ENCODE measurements at regions not wholly inside any gene's neighbourhood (a gene's known extent, or its start where the extent isn't known, plus 50 kb on each side); places are given as distances from the start of the nearest gene placed in this dataset.

DNA sequence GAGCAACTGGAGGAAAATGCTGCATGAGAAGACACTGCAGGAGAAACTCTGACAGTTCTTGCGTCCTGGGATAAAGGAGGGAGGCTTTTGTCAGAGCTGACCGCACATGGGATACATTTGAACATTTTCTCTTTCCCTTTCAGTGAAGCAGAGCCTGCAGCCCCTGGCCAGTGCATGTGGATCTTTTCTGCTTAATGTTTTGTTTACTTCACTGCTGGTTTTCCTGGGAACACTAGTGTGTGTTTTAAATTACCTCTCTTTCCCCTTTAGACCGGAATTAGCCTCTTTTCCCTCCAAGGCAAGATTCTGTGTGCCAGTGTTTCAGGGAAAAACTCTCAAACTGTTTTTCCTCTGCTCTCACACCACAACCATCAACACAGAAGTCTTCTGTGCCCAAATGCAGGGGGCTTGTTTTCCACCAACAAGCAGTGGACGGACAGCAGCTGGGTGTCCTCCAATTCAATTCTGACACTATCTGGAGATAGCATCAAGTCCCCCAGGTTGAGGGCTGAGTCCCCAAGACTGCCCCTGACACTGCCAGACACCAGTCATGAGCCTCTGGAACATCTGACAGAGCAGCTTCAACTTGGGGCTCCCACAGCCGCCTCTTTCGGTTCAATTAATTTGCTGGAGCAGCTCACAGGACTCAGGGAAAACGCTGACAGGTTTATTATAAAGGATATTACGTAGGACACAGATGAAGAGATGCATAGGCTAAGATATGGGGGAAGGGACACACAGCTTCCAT, 136.2 kb downstream of the RHOU start:
- ATAC-seq (no peak), DNase-seq (ENCODE audit: low spot score) (no peak)
- Mint-ChIP-seq H3K9me3 (no peaks in the 10 kb centered on the region), H3K4me3 (no peak overlapping the region), H3K4me1 (ENCODE audit: low read depth in 2 of 2) (no peaks in the 10 kb centered on the region), H3K36me3 (no peaks in the 10 kb centered on the region), H3K27ac (no peak overlapping the region), H3K27me3 (peaks cover 0 to 5% of the 10 kb centered on the region in 2 donors)

DNA sequence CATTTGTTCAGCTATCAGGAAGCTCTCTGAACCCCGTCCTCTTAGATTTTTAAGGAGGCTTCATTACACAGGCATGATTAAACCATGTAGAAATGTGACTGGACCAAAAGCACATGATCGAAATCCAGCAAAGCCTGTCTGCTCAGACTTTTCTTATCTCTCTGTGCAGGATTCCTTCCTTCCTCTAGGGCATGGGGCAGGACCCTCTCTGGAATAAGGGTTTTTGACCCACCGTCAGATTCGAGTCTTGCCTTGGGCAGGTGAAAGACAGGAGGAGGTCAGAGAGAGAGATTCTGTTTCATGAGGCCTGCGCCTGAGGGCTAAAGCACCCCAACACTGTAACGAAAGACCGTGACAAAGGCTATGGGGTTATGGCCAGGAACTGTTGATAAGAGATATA, 136.8 kb downstream of the RHOU start:
- Mint-ChIP-seq H3K27me3 (peaks cover 0 to 5% of the 10 kb centered on the region in 2 donors), H3K9me3 (no peaks in the 10 kb centered on the region), H3K4me1 (ENCODE audit: low read depth in 2 of 2) (peaks cover 0 to 3% of the 10 kb centered on the region in 2 donors), H3K4me3 (no peak overlapping the region), H3K36me3 (no peaks in the 10 kb centered on the region), H3K27ac (no peak overlapping the region)
- DNase-seq (ENCODE audit: low spot score) (no peak), ATAC-seq (no peak)

DNA sequence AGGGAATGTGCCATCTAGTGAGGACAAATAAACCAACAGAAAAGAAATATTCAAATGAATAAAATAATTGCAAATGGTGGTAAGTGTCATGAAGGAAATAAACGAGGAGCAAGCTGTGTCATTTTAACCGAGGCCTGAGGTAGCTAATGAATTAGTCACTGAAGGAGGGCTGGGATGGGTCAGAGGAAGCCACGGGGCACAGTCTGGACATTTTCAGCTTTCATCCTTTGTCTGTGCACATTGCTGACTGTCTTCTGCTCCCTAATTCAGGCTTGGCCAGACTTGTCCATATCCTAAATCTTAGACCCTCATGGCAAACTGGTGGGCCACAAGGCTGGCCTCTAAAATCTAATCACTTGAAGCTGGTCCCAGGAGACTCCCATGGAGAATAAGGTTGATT, 138.4 kb downstream of the RHOU start:
- Mint-ChIP-seq H3K36me3 (no peaks in the 10 kb centered on the region), H3K27ac (no peak overlapping the region), H3K4me3 (no peak overlapping the region), H3K4me1 (ENCODE audit: low read depth in 2 of 2) (peaks cover 0 to 7% of the 10 kb centered on the region in 2 donors), H3K27me3 (peaks cover 0 to 5% of the 10 kb centered on the region in 2 donors), H3K9me3 (no peaks in the 10 kb centered on the region)
- no peak for DNase-seq (ENCODE audit: low spot score)
- ATAC-seq = no peak

DNA sequence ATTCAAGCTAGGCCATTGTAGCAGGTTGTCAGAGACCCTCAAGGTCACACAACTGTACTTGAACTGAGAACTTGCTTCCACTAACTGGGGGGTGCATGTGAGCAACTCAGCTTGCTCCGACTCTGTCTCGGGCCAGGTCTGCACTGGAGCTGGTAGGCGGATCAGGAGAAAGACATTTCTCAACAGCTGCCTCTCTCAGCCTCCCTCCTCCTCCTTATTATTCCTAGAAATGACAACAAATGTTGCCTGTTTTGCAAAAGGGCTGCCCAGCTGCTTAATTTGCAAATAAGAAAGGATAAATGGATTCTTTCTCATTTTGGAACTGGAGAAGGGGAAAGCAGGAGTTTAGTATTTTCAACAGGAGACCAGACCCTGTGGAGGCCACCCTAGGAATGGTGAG, 140.5 kb downstream of the RHOU start:
- H3K9me3 Mint-ChIP-seq = no peaks in the 10 kb centered on the region
- no peak overlapping the region for H3K4me3 Mint-ChIP-seq
- ATAC-seq = no peak
- H3K4me1 Mint-ChIP-seq (ENCODE audit: low read depth in 2 of 2) = peaks cover 0 to 7% of the 10 kb centered on the region in 2 donors
- no peak for DNase-seq (ENCODE audit: low spot score)
- peaks cover 0 to 7% of the 10 kb centered on the region in 2 donors for H3K27me3 Mint-ChIP-seq
- H3K27ac Mint-ChIP-seq = no peak overlapping the region
- no peaks in the 10 kb centered on the region for H3K36me3 Mint-ChIP-seq

DNA sequence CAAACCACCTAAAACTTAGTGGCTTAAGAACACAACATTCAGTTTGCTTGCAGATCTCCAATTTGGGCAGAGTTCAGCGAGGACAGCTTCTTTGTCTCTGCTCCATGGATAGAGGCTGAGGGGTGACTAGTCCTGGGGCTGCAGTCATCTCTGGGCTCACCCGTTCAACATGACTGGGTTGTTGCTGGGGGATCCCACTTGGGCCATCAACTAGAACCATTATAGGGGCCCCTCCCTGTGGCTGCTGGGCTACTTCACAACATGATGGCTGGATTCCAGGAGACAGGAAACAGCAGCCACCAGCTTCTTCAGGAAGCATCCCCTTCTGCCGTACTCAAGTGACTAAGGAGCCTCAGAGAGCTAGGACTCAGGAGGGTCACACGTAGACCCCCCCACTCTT, 140.9 kb downstream of the RHOU start:
- ATAC-seq (no peak), DNase-seq (ENCODE audit: low spot score) (no peak)
- H3K9me3 Mint-ChIP-seq = no peaks in the 10 kb centered on the region
- no peak overlapping the region for H3K27ac Mint-ChIP-seq
- peaks cover 0 to 7% of the 10 kb centered on the region in 2 donors for H3K4me1 Mint-ChIP-seq (ENCODE audit: low read depth in 2 of 2)
- no peaks in the 10 kb centered on the region for H3K36me3 Mint-ChIP-seq
- H3K27me3 Mint-ChIP-seq = peaks cover 0 to 7% of the 10 kb centered on the region in 2 donors
- no peak overlapping the region for H3K4me3 Mint-ChIP-seq

DNA sequence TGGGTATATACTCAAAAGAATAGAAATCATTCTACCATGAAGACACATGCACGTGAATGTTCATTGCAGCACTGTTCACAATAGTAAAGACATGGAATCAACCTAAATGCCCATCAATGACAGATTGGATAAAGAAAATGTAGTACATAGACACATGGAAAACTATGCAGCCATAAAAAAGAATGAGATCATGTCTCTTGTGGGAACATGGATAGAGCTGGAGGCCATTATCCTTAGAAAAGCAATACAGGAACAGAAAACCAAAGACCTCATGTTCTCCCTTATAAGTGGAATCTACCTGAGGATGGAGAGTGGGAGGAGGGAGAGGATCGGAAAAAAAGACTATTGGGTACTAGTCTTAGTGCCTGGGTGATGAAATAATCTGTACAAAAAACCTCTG, 143.9 kb downstream of the RHOU start:
- H3K36me3 Mint-ChIP-seq = no peaks in the 10 kb centered on the region
- DNase-seq (ENCODE audit: low spot score) (no peak), ATAC-seq (no peak)
- H3K4me1 Mint-ChIP-seq (ENCODE audit: low read depth in 2 of 2) = peaks cover 0 to 7% of the 10 kb centered on the region in 2 donors
- H3K4me3 Mint-ChIP-seq = no peak overlapping the region
- no peaks in the 10 kb centered on the region for H3K9me3 Mint-ChIP-seq
- H3K27ac Mint-ChIP-seq = no peak overlapping the region
- H3K27me3 Mint-ChIP-seq = peaks cover 0 to 5% of the 10 kb centered on the region in 2 donors

DNA sequence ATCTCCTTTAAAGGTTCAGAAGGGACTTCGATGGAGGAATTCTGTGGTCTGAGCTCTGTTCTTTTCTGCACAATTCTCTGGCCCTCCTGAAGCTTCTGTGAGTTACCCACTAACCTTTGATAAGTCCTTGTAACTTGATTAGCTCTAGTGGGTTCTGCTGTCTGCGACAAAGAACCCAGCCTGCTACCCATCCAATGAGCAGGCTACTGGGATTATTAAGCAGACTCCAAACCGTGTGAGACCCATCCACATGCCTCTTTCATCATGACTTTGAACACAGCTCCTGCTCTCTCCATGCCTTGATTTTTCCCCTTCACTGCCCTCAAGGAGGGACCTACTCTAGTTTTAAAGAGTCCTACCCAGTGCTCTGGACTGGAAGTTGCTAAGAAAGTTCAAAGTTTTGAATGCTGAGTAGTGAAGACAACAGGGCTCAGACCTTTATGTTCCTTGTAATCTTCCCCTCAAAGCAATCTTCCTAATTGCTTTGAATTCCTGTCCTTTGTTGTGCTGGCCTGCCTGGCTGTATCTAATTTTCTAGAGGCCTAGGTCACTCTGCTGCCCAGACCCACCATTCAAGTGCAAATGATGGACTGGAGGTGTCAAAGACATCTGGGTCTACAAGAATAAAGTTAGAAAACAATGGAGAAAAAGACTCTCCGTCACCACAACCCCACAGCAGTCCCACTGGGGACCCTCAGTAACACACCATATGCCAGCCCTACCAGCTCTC, 146.9 kb downstream of the RHOU start:
- H3K4me3 Mint-ChIP-seq = no peak overlapping the region
- ATAC-seq = no peak
- DNase-seq (ENCODE audit: low spot score) = no peak
- no peaks in the 10 kb centered on the region for H3K36me3 Mint-ChIP-seq
- no peaks in the 10 kb centered on the region for H3K9me3 Mint-ChIP-seq
- peaks cover 0 to 2% of the 10 kb centered on the region in 2 donors for H3K27me3 Mint-ChIP-seq
- peaks cover 0 to 3% of the 10 kb centered on the region in 2 donors for H3K4me1 Mint-ChIP-seq (ENCODE audit: low read depth in 2 of 2)
- H3K27ac Mint-ChIP-seq = no peak overlapping the region

DNA sequence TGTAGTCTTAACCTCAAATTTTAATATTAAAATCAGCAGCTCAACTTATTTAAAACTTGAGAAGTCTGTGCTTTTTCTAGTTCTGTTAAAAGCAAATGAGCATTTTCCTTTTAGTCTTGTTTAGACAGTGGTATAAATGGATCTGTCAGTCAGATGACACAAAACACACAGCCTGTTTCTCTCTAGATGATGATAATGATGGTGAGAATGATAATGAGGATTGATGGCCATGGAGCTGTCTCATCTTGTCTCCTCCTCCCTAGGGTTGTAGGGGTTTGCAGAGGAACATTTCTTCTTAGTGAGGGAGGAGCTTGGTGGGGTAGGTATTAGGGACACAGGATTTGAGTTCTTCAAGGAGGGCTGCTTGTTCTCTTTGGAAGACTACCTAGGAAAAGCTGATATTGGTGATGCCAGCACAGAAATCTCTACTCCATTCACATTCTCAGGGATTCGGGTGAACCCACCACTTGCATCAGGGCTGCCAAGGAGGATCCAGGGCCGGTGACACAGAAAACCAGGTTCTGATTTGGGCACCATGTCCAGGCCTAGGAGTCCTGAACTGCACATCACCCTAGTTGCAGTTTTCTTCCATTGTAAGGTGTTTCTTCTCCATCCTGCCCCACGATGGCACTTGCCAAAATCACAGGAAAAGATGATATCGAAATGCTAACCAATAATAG, 147.6 kb downstream of the RHOU start:
- DNase-seq (ENCODE audit: low spot score) = no peak
- H3K27ac Mint-ChIP-seq = no peak overlapping the region
- no peaks in the 10 kb centered on the region for H3K9me3 Mint-ChIP-seq
- peaks cover 0 to 2% of the 10 kb centered on the region in 2 donors for H3K27me3 Mint-ChIP-seq
- no peaks in the 10 kb centered on the region for H3K4me1 Mint-ChIP-seq (ENCODE audit: low read depth in 2 of 2)
- no peak for ATAC-seq
- no peak overlapping the region for H3K4me3 Mint-ChIP-seq
- no peaks in the 10 kb centered on the region for H3K36me3 Mint-ChIP-seq

DNA sequence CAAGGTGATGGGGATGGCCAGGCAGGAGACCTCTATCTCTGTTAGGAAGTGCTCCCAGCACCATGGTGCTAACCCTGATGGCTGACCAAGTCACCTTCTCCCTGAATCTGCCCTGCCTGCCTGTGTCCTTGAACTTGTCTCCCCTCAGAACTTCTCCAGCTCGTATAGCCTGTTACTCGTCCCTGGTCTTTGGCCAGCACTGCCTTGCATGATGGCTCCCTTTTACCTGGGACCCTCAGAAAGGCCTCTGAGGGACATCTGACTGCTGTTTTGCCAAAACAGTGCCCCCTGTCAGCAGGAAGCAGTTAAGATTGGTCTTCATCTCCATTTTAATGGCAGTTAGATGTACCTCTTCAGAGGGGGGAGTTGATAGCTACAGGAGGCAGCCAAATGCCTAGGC, 148.3 kb downstream of the RHOU start:
- Mint-ChIP-seq H3K4me1 (ENCODE audit: low read depth in 2 of 2) (no peaks in the 10 kb centered on the region), H3K27ac (no peak overlapping the region), H3K27me3 (peaks cover 0 to 2% of the 10 kb centered on the region in 2 donors), H3K36me3 (no peaks in the 10 kb centered on the region), H3K4me3 (no peak overlapping the region), H3K9me3 (no peaks in the 10 kb centered on the region)
- ATAC-seq (no peak), DNase-seq (ENCODE audit: low spot score) (no peak)

DNA sequence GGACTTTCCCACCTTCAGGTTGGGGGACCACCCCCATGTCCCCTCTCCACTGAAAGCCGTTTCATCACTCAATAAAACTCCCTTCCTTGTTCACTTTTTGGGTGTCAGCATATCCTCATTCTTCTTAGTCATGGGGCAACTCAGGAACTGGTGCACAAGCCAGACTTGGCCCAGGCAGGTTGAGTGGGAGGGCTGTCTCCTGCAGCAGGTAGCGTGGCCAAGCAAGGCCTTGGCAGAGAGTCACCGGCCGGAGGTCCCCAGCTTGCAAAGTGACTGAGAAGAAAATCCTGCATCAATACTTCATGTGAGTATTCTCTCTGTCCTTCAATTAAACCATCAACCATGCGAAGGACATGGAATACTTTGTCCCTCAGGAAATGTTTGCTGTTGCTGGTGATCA, 148.9 kb downstream of the RHOU start:
- Mint-ChIP-seq H3K9me3 (no peaks in the 10 kb centered on the region), H3K27ac (no peak overlapping the region), H3K4me1 (ENCODE audit: low read depth in 2 of 2) (no peaks in the 10 kb centered on the region), H3K36me3 (no peaks in the 10 kb centered on the region), H3K27me3 (peaks cover 0 to under 1% of the 10 kb centered on the region in 2 donors), H3K4me3 (no peak overlapping the region)
- no peak for ATAC-seq
- DNase-seq (ENCODE audit: low spot score) = no peak

DNA sequence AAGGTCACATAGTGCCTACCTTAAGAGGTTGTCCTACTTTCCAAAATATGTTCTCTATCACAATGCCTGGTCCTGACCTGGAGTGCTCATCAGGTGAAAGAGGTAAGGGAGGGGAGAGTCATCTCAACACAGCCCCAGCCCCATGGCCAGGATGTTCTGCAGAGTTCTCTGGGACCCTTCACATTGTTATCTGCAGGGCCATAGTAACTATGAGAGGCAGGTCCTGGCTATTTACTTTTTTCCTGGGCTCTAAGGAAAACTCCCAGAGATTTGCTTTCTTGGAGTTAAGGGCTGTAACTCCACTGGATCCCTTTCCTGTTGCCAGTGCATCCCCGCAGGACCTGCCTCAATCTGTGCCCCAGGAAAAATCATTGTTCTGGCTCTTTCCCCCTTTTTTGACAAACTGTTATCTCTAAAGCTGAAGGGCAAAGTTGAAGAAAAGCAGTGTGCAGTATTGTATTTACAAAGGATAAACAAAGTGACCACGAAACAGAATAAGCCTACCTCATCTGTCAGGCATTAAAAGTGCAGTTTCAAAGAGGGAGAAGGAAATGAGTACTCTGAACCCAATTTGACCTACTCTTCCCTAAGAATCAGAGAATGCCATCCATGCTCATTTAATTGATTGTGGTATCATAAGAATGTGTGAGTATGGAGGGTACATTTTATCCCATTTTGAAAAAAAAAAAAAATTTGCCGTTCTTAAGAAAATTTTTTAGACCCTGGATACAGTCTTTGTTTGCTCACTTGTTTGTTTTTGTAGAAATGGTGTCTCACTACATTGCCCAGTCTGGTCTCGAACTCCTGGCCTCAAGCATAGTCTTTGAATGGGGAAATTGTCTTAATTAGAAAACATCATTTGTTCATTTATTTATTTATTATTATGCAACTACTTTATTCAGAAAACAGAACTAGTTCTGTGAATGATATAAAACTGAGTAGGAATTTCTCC, 149.6 kb downstream of the RHOU start:
- no peak for DNase-seq (ENCODE audit: low spot score)
- Mint-ChIP-seq H3K9me3 (no peaks in the 10 kb centered on the region), H3K36me3 (no peaks in the 10 kb centered on the region), H3K4me1 (ENCODE audit: low read depth in 2 of 2) (no peaks in the 10 kb centered on the region), H3K4me3 (no peak overlapping the region), H3K27ac (no peak overlapping the region), H3K27me3 (no peaks in the 10 kb centered on the region)
- ATAC-seq = no peak

DNA sequence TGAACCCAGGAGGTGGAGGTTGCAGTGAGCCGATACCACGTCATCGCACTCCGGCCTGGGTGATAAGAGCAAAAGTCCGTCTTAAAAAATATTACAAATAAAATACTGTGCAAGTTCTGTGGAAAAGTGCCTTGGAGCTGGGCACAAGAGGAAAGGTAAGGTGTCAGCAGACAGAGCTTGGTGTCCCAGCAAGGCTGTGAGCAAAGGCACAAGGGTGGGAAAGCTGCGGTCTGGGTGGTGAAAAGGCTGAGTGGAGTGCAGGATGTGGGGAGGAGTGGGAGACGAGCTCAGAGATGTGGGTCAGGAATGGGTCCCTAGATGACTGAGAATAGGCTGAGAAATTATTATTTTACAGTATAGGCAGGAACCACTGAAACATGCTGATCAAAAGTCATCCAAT, 150.6 kb downstream of the RHOU start:
- H3K9me3 Mint-ChIP-seq = no peaks in the 10 kb centered on the region
- no peaks in the 10 kb centered on the region for H3K4me1 Mint-ChIP-seq (ENCODE audit: low read depth in 2 of 2)
- no peak for ATAC-seq

DNA sequence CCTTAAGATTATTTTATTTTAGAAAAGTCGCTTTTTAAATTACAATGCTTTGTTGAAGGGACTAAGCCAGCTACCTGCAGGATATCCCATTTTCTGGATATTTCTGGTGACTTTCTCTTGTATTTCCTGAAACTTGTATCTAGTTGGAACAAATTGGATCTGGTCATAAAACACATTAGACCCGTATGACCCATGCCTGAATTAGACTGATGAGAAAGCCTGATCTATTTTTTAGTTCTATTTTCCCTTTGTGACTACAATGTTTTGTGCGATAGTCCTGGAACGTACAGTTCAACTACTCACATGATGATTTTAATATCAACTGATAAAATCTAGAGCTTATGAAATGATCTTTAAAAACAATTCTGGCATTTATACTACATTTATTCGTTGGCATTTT, 151.8 kb downstream of the RHOU start:
- H3K36me3 Mint-ChIP-seq = no peaks in the 10 kb centered on the region
- H3K4me1 Mint-ChIP-seq (ENCODE audit: low read depth in 2 of 2) = no peaks in the 10 kb centered on the region
- H3K27ac Mint-ChIP-seq = no peak overlapping the region
- no peak for ATAC-seq
- H3K9me3 Mint-ChIP-seq = no peaks in the 10 kb centered on the region
- H3K27me3 Mint-ChIP-seq = peaks cover 6 to 8% of the 10 kb centered on the region in 2 donors
- H3K4me3 Mint-ChIP-seq = no peak overlapping the region
- DNase-seq (ENCODE audit: low spot score) = no peak

More for the DNA sequence above, 150.6 kb downstream of the RHOU start:
- DNase-seq (ENCODE audit: low spot score) = no peak
- no peaks in the 10 kb centered on the region for H3K36me3 Mint-ChIP-seq
- H3K27me3 Mint-ChIP-seq = peaks cover 4 to 7% of the 10 kb centered on the region in 2 donors
- no peak overlapping the region for H3K27ac Mint-ChIP-seq
- no peak overlapping the region for H3K4me3 Mint-ChIP-seq

Measured in natural killer cell treated with Interleukin-12 subunit alpha and Interleukin-12 subunit beta and Interleukin-15 and Interleukin-18, amount 100 ng/mL, for 72 hours (primary cell).